Activated gamma-delta T cell (primary cell): ENCODE measurements at regions not wholly inside any gene's neighbourhood (a gene's known extent, or its start where the extent isn't known, plus 50 kb on each side); places are given as distances from the start of the nearest gene placed in this dataset.

Experiments used
- DNase-seq: peaks from one replicate; lab custom pipeline; 2025; lab: John Stamatoyannopoulos, UW

GRCh38 chr5:63727583-63727982 lies 234.7 kb downstream of the HTR1A start:
- no peak for DNase-seq

- DNase-seq, result no peak
These were observed 235.7 kb downstream of the HTR1A start for GRCh38 chr5:63726496-63726895.

GRCh38 chr5:63719147-63719546 lies 243.1 kb downstream of the HTR1A start:
- DNase-seq, result no peak

GRCh38 chr5:63700241-63700640 lies 262.0 kb downstream of the HTR1A start:
- no peak for DNase-seq

GRCh38 chr5:63697811-63698210 lies 264.4 kb downstream of the HTR1A start:
- DNase-seq, result no peak

GRCh38 chr5:63690546-63690945 lies 271.7 kb downstream of the HTR1A start:
- no peak for DNase-seq

GRCh38 chr5:63687854-63688516 lies 274.3 kb downstream of the HTR1A start:
- no peak for DNase-seq

- DNase-seq, result no peak
These were observed 275.3 kb downstream of the HTR1A start for GRCh38 chr5:63686938-63687337.

GRCh38 chr5:63686181-63686580 lies 276.1 kb downstream of the HTR1A start:
- no peak for DNase-seq

GRCh38 chr5:63685454-63685853 lies 276.8 kb downstream of the HTR1A start:
- DNase-seq, result no peak

GRCh38 chr5:63674881-63675280 lies 287.4 kb downstream of the HTR1A start:
- DNase-seq, result no peak

GRCh38 chr5:63655043-63655442 lies 307.2 kb downstream of the HTR1A start:
- DNase-seq, result no peak

GRCh38 chr5:63650581-63650980 lies 311.7 kb downstream of the HTR1A start:
- DNase-seq, result no peak

- no peak for DNase-seq
These were observed 313.9 kb downstream of the HTR1A start for GRCh38 chr5:63648376-63648775.

- no peak for DNase-seq
These were observed 332.2 kb downstream of the HTR1A start for GRCh38 chr5:63629951-63630630.

GRCh38 chr5:63613442-63613841 lies 348.8 kb downstream of the HTR1A start:
- no peak for DNase-seq

- no peak for DNase-seq
These were observed 358.2 kb downstream of the HTR1A start for GRCh38 chr5:63603996-63604395.

GRCh38 chr5:63602971-63603370 lies 359.3 kb downstream of the HTR1A start:
- DNase-seq, result no peak

- DNase-seq, result no peak
These were observed 366.0 kb downstream of the HTR1A start for GRCh38 chr5:63596254-63596653.

- no peak for DNase-seq
These were observed 388.9 kb downstream of the HTR1A start for GRCh38 chr5:63573380-63573779.

- DNase-seq, result no peak
These were observed 389.5 kb downstream of the HTR1A start for GRCh38 chr5:63572740-63573139.

- DNase-seq, result no peak
These were observed 391.5 kb downstream of the HTR1A start for GRCh38 chr5:63570752-63571151.

- no peak for DNase-seq
These were observed 397.5 kb downstream of the HTR1A start for GRCh38 chr5:63564789-63565188.
